ENCODE measurements at regions not wholly inside any gene's neighbourhood (a gene's known extent, or its start where the extent isn't known, plus 50 kb on each side); places are given as distances from the start of the nearest gene placed in this dataset.

DNA sequence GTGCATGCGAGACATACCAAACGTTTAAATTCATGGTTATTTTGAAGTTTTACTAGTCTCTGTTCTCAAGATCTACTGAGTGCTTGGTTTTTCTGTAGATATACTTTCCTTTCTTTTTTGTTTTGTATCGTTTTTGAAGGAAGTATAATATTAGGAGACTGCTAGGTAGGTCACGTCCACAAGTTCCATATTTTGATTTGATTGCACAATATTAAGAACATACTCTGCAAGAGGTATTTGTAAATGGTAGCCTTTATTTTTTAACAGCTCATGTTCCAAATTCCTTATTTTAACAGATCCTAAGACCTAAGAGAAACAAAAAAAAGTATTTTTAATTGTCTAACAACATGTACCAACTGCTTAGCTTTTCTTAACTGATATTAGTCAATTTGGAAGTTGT lies 156.7 kb downstream of the SERPINI1 start:
- DNase-seq: no peak

DNA sequence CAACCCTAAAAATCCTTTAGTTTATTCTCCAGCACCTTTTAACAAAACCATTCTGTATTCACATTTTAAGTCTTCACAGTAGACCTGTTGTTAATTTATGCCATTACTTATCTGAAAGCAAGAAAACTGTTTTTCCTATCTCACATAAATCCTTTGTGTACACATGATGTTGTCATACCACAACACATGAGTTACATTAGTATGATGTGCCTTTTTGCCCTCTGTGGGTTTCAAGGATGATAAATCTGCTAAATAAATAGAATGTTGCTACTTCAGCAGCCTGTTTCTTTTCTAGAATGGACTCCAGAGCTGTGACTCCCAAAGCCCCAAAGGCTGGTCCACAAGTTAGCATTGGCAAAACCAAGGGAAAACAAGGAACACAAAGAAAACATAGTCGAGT lies 151.6 kb downstream of the SERPINI1 start:
- no peak for DNase-seq

DNA sequence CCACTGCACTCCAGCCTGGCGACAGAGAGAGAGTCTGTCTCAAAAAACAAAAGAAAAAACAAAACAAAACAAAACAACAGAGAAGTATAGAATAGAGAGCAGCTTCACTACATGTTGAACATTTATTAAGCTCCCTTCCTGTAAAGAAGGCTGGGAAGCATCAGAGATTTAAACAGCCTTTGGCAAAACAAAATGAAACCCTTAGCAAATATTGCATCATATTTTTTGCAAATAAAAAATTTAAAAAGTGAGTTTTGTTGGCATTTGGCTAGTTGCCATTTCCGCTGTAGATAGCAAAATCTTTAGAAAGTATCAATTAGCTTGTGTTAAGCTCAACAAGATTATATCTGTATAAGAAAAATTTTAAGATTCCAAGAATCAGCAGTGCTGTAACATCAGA lies 151.2 kb downstream of the SERPINI1 start:
- DNase-seq: no peak

DNA sequence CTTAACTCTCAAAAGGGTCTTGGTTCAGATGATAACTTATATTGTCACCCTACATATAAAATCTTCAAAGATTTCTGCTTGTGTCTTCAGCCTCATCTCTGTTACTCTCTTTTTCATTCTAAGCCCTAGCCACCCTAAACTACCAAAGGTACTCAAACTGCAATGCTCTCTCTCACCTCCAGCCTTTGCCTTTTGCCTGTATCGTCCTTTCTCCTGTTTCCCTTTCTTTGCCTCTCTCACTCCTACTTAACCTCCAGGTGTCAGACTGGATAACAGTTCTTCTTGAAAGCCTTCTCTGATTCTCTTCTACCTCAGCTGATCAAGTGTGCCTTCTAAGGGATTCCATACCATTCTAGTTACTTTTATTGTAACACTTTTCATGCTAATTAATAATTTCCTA lies 149.8 kb downstream of the SERPINI1 start:
- no peak for DNase-seq

DNA sequence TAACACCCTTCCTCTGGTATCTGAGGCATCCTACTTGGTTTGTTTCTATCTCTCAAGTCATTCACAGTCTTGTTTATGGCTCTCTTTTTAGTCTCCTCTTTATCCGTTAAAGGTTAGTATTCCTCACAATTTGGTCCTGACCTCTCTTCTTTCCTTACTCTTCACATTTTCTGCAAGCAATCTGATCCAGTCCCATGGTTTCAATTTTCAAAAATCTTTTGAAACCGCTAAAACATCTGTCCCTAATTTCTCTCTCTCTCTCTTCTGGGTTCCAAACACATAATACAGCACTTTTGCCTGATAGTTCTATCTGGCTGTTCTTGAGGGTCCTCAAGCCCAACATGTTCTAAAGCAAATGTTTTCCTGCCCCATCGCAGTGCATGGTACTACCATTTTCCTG lies 149.0 kb downstream of the SERPINI1 start:
- no peak for DNase-seq

DNA sequence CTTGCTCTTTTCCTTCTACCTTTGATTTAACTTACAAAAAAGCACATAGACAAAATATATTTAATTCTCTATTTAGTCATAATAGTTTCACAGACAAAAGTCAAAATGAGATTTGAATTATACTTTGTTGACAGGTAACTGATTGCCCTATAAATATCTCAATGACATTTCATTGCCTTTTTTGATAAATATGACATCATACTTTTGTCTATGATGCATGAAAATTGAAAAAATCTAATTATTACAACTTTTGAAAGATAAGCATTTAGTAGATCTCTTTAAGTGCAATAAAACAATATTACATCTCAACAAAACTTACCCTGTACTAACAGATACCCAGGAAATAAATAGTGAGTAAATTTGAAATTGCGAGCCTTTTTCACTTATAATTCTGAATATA lies 147.9 kb downstream of the SERPINI1 start:
- DNase-seq: no peak

DNA sequence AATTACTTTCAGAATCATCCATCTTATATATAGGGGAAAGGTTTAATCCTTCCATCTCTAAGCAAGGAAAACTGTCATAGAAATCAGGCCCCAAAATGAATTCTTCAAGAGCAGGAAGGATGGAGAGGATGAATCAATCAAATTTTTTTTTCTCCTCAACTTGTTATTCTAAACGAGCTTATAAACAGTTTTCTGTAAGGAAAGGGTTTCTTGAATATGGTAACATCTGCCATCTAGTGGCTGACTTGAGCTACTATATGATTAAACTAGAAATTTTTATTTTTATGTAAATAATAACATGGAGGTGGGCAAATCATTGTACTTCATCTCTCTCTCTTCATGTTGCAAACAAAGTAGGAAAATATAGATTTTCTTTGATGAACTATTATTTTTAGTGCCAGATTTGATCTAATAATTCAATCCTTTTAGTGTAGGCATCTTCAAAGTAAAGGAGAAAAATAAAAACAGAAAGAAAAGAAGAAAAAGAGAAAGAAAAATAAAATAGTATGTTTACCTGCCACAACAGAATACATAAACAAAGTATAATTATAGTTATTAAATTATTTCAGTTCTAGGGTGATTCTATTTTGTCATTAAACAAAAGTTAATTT lies 146.6 kb downstream of the SERPINI1 start:
- peak; percentile 38 for DNase-seq

DNA sequence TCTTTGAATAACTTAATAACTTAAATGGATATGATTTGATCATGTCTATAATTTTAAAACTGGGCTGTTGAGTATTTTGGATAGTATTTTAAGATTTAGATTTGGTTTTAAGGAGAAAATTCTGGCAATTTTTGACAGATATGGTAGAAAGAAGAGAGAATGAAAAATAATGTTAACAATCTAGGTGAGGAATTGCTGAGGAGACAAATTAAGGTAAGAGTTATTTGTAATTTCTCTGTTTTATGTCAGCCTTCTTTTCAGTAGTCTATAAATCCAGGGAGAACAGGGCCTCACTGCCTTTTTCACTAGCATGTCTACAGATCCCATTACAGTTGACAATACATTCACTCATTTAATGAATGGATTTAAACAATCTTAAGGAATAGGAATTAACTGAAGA lies 144.7 kb downstream of the SERPINI1 start:
- no peak for DNase-seq

DNA sequence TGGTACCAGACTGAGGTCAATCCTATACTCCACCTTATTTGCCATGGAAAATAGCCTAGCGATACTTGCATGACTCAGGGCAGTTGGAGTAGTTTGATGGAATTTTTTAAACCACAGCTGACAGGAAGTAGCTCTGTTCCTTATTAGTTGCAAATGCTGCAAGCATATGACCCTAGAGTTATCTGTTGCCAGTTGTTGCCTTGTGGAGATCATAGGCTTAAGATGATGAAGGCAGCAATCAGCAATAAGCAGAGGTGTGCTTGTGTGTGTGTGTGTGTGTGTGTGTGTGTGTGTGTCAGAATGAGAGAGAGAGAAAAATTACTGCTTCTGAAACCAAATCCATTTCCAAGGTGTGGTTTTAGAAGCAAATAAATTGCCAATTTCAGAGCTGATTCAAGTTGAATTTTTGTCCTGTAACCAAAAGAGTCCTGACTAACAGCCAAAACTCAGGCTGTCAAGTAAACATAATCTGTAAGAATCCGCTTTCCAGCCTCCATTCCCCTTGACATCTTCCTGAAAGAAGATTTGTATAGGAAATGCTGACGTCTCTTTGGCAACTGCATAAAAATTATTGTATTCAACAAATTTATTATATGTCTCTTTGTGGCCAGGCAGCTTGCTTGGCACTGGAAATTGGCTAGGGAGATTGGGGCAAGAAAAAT lies 141.2 kb downstream of the SERPINI1 start:
- no peak for DNase-seq
